A673 (cell line): ENCODE measurements at regions not wholly inside any gene's neighbourhood (a gene's known extent, or its start where the extent isn't known, plus 50 kb on each side); places are given as distances from the start of the nearest gene placed in this dataset.

Experiments
- BruUV-seq: library from RNA; stranded (reverse); fragments of 400-500 nt; replicated peaks from 2 replicates; lab custom pipeline; 2021; lab: Mats Ljungman, UMichigan
- CTCF ChIA-PET: fragments of 300-600 bp; sonication (Branson Sonifier 250); formaldehyde crosslinking; loops from one replicate; lab custom pipeline; 2022; ENCODE audit warnings: antibody characterized with exemption; lab: Charles Lee
- POLR2A ChIA-PET: fragments of 300-600 bp; sonication (Branson Sonifier 250); formaldehyde crosslinking; loops from one replicate; lab custom pipeline; 2022; ENCODE audit warnings: antibody characterized with exemption; ENCODE audit not compliant: low non-redundant PET; lab: Charles Lee
- DNase-seq: peaks from one replicate; pipeline ENCODE4 v3.0.0-alpha.2; 2015; ENCODE audit warnings: low spot score
- H3K27ac ChIP-seq: fragments of 200-600 bp; sonication (generic); 2 replicates; pipeline ENCODE4 v1.5.1; 2016; ENCODE audit warnings: mixed run types, low read depth, mild to moderate bottlenecking, mixed read lengths, antibody characterized with exemption, low read length; ENCODE audit not compliant: poor library complexity, severe bottlenecking
- H3K27me3 ChIP-seq: fragments of 200-600 bp; sonication (generic); replicated peaks from 2 replicates; pipeline ENCODE4 v1.6.1; 2017; ENCODE audit warnings: mixed run types, low read depth, mild to moderate bottlenecking, mixed read lengths, antibody characterized with exemption, low read length; ENCODE audit not compliant: insufficient read depth, poor library complexity
- H3K36me3 ChIP-seq: fragments of 200-600 bp; sonication (generic); 2 replicates; pipeline ENCODE4 v1.6.1; 2016; ENCODE audit warnings: mixed run types, mild to moderate bottlenecking, mixed read lengths, antibody characterized with exemption, low read length; ENCODE audit not compliant: insufficient read depth, poor library complexity, severe bottlenecking
- H3K4me1 ChIP-seq: fragments of 200-600 bp; sonication (generic); 2 replicates; pipeline ENCODE4 v1.6.1; 2017; ENCODE audit warnings: mixed run types, mild to moderate bottlenecking, mixed read lengths, antibody characterized with exemption, low read length; ENCODE audit not compliant: insufficient read depth, poor library complexity, severe bottlenecking
- H3K4me3 ChIP-seq: fragments of 200-600 bp; sonication (generic); 2 replicates; pipeline ENCODE4 v1.5.1; 2016; ENCODE audit warnings: low read depth, mixed run types, mild to moderate bottlenecking, mixed read lengths, low read length; ENCODE audit not compliant: poor library complexity, severe bottlenecking
- H3K9me3 ChIP-seq: fragments of 200-600 bp; sonication (generic); 2 replicates; pipeline ENCODE4 v1.6.1; 2016; ENCODE audit warnings: mixed run types, low read depth, mild to moderate bottlenecking, mixed read lengths, antibody characterized with exemption, low read length; ENCODE audit not compliant: poor library complexity, severe bottlenecking
- EZH2 ChIP-seq: fragments of 200-600 bp; sonication (generic); IDR thresholded peaks from 2 replicates; pipeline ENCODE4 v1.6.1; 2017; ENCODE audit warnings: borderline replicate concordance, low read depth, mild to moderate bottlenecking, mixed read lengths, antibody characterized with exemption, low read length; ENCODE audit not compliant: poor library complexity, severe bottlenecking
- intact Hi-C: fragments of 100-400 bp; cut with micrococcal nuclease; formaldehyde crosslinking; loops from one replicate; pipeline ENCODE4 v1.10.0; 2022; ENCODE audit not compliant: unreplicated experiment
- TF ChIP-seq, protein P1 (sequence below): fragments of 300-800, 200-600 bp; sonication (generic); conservative IDR thresholded peaks from 2 replicates; pipeline ENCODE4 v1.5.1; 2017; ENCODE audit warnings: low read depth, mild to moderate bottlenecking, antibody characterized with exemption, low read length, moderate library complexity, mixed read lengths

DNA sequence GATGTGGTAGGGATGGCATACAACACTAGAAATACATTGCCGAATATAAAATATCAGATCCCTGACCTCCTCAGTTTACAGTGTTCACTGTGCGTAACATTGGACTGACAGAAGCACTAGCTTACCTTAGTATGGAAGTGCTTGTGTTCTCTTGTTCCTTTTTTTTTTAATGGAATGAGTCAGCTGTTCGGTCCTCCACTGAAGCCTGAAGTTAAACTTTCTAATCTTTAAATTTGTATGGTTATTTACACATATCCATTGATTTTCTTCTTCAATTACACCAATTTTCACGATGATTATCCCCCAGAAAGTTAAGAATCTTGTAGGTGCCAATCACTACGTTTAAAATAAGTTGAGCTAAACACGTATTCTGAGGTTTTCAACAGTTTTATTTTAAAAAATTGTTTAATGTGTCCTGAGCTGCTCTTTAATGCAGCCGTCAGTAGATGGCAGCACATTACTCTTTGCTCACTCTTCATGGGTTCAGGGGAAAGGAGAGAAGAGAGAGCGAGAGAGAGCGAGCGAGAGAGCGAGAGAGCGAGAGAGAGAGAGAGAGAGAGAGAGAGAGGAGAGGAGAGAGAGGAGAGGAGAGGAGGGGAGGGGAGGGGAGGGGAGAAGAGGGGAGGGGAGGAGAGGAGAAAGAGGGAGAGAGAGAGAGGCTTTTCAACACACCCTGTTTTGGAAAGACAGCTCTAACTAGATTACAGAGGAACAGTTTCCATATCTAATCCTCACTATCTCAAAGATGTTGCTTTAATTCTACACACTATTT lies 134.7 kb upstream of the SCAF11 start:
- TF ChIP-seq, protein P1, sequence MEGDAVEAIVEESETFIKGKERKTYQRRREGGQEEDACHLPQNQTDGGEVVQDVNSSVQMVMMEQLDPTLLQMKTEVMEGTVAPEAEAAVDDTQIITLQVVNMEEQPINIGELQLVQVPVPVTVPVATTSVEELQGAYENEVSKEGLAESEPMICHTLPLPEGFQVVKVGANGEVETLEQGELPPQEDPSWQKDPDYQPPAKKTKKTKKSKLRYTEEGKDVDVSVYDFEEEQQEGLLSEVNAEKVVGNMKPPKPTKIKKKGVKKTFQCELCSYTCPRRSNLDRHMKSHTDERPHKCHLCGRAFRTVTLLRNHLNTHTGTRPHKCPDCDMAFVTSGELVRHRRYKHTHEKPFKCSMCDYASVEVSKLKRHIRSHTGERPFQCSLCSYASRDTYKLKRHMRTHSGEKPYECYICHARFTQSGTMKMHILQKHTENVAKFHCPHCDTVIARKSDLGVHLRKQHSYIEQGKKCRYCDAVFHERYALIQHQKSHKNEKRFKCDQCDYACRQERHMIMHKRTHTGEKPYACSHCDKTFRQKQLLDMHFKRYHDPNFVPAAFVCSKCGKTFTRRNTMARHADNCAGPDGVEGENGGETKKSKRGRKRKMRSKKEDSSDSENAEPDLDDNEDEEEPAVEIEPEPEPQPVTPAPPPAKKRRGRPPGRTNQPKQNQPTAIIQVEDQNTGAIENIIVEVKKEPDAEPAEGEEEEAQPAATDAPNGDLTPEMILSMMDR = peak; percentile 93
- no peak for TF ChIP-seq EZH2
- Histone ChIP-seq H3K9me3 (no peaks in the 10 kb centered on the region), H3K36me3 (no peaks in the 10 kb centered on the region), H3K4me3 (peak overlapping the region; percentile 18), H3K27ac (peak overlapping the region; percentile 3), H3K4me1 (no peaks in the 10 kb centered on the region), H3K27me3 (no peaks in the 10 kb centered on the region)
- CTCF ChIA-PET = interaction anchor here (0.6 to 2.1 kb wide), 21 partner anchors 10 to 1032 kb away, joined by 3 to 17 read pairs (median 4); no protein-coding TSS in a partner anchor
- intact Hi-C loops = loop anchor here (5.0 kb wide), 2 partner anchors 552 to 807 kb away; no protein-coding TSS in a partner anchor
- peak; percentile 92 for DNase-seq
- no TSS peak for BruUV-seq
- POLR2A ChIA-PET = interaction anchor here (0.6 to 0.7 kb wide), 2 partner anchors 26 to 1633 kb away, joined by 3 to 4 read pairs; no protein-coding TSS in a partner anchor

DNA sequence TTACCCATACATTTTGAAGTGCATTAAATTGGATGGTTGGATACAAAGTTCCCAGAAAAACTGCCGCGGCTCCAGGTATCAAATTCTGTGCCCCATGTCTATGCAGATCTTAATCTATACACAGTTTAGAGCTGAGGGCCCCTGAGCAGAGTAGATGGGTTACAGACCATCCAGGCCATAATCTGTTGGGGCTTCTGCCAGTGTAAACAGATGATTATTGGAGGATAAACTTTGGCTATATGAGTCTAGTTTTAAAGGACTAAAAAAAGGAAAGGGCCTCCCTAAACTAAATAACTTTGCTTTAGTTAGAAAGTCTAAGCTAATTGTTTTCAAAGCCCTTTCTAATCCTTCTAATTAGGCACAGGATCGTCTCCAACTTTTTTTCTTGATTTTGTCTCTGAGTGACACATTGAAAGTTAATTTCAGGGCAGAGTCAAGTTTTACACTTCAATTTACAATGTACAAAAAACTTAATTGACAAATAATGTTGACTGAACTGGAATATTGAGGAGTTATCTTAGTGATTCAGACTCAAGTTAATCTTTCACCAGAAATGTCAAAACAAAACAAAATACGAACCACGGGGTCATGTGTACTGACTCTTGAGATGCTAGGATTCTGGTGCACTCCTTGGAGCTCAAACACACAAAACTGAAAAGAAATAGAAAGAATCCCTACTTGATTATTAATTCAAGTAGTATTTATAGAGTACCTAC lies 133.9 kb upstream of the SCAF11 start:
- H3K9me3 ChIP-seq = no peaks in the 10 kb centered on the region
- no peak overlapping the region for H3K4me3 ChIP-seq
- ChIA-PET POLR2A (no interaction called here), CTCF (interaction anchor here (0.6 to 2.1 kb wide), 12 partner anchors 12 to 897 kb away, joined by 3 to 17 read pairs (median 6); no protein-coding TSS in a partner anchor)
- H3K27ac ChIP-seq = no peak overlapping the region
- no peaks in the 10 kb centered on the region for H3K27me3 ChIP-seq
- no peaks in the 10 kb centered on the region for H3K4me1 ChIP-seq
- no peaks in the 10 kb centered on the region for H3K36me3 ChIP-seq
- intact Hi-C loops = no loop called here
- no TSS peak for BruUV-seq
- TF ChIP-seq, protein P1 = no peak
- TF ChIP-seq EZH2 = no peak
- DNase-seq = no peak

DNA sequence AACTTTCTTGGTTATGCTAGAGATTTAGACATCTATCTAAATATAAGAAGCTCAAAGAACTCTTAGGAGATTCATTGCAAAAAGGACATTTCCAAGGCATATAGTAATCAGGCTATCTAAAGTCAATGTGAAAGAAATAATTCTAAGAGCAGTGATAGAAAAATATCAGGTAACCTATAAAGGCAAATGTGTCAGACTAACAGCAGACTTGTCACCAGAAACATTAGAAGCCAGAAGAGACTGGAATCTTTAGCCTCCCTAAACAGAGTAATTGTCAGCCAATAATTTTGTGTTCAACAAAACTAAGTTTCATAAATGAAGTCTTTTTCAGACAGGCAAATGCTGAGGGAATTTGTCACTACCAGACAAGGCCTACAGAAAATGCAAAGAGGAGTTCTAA lies 122.0 kb upstream of the SCAF11 start:
- ChIA-PET CTCF (interaction anchor here (0.6 kb wide), 1 partner anchor 13 kb away, joined by 16 read pairs; no protein-coding TSS in a partner anchor), POLR2A (no interaction called here)
- no peak for DNase-seq
- no TSS peak for BruUV-seq
- TF ChIP-seq, protein P1 = no peak
- no peak for TF ChIP-seq EZH2
- no peaks in the 10 kb centered on the region for H3K4me1 ChIP-seq
- no peak overlapping the region for H3K4me3 ChIP-seq
- intact Hi-C loops = no loop called here
- H3K27ac ChIP-seq = no peak overlapping the region
- H3K9me3 ChIP-seq = peaks cover 11% of the 10 kb centered on the region
- no peaks in the 10 kb centered on the region for H3K27me3 ChIP-seq
- no peaks in the 10 kb centered on the region for H3K36me3 ChIP-seq
